ENCODE measurements at regions not wholly inside any gene's neighbourhood (a gene's known extent, or its start where the extent isn't known, plus 50 kb on each side); places are given as distances from the start of the nearest gene placed in this dataset.

DNA sequence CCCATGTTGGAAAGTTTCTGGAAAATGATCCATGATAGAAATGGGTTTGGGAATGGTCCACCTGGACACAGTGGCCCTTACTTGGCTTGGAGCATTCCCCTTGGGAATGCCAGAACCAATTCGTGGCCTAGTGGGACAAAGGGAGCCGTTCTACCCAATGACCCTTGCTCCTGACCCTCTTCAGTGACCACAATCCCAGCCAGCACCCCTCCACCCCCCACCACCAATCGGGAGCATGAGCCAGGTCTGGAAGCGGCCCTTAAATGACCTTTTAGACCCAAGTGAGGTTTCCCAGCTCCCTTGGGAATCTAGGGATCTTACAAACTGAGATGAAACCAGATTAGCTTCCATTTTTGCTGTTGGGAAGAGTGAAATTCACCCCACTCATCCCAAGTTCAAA lies 51.3 kb upstream of the CDON start:
- Histone ChIP-seq H3K4me3 (replicated peaks in 1 of 4; ENCODE audit: control extremely low read depth in 1 of 4, insufficient read depth in 1 of 4, low read depth in 3 of 4, low read length in 4 of 4) (no peak overlapping the region), H4K20me1 (ENCODE audit: control insufficient read depth, extremely low read depth, insufficient read depth, low read length) (no peaks in the 10 kb centered on the region), H3K27ac (ENCODE audit: insufficient read depth, low read length) (peak overlapping the region; percentile 78), H3K79me2 (ENCODE audit: control insufficient read depth, insufficient read depth, low read length) (no peaks in the 10 kb centered on the region), H3K27me3 (ENCODE audit: control insufficient read depth, insufficient read depth, low read length) (no peaks in the 10 kb centered on the region), H3K36me3 (ENCODE audit: control insufficient read depth, insufficient read depth, low read length) (no peaks in the 10 kb centered on the region), H2AFZ (ENCODE audit: low read length) (no peak overlapping the region), H3K9ac (ENCODE audit: insufficient read depth, low read length) (peak overlapping the region; percentile 41), H3K9me3 (ENCODE audit: control insufficient read depth, insufficient read depth, low read depth, low read length) (no peaks in the 10 kb centered on the region), H3K4me1 (ENCODE audit: control insufficient read depth, extremely low read depth, insufficient read depth, low read length) (peaks cover 31% of the 10 kb centered on the region), H3K4me2 (ENCODE audit: extremely low read depth, insufficient read depth, low read length) (peak overlapping the region; percentile 17)
- DNase-seq (ENCODE audit: low read depth in 2 of 2) = no peak
- TF ChIP-seq EZH2 (IDR thresholded peaks at IDR 0.05; ENCODE audit: low read length, missing control alignments) (no peak), CTCF (conservative IDR thresholded peaks at IDR 0.05 in 1 of 2, IDR thresholded peaks at IDR 0.05 in 1 of 2; ENCODE audit: low read depth in 1 of 2, low read length in 2 of 2) (no peak)

DNA sequence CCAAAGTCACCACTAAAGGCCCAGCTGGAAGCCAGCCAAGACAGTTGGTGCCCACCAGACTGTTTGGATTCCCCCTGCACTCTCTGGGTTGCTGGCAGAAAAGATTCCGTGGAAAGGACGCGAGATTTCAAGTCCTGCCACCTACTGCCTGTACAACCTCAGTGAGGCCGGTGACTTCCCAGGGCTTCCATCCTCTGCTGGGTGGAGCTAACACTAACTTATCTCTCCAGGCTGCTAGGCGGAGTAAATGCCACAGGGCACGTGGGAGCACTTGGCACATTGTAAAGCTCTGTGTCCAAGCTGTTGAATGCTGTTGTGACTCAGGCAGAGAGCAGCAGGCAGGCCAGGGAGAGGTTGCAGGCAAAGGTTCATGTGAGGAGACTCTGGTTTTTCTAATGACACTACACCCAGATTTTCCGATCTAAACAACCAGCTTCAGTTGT lies 50.9 kb upstream of the CDON start:
- Histone ChIP-seq H3K79me2 (ENCODE audit: control insufficient read depth, insufficient read depth, low read length) (no peaks in the 10 kb centered on the region), H3K4me1 (ENCODE audit: control insufficient read depth, extremely low read depth, insufficient read depth, low read length) (peaks cover 31% of the 10 kb centered on the region), H3K4me3 (replicated peaks in 1 of 4; ENCODE audit: control extremely low read depth in 1 of 4, insufficient read depth in 1 of 4, low read depth in 3 of 4, low read length in 4 of 4) (no peak overlapping the region), H4K20me1 (ENCODE audit: control insufficient read depth, extremely low read depth, insufficient read depth, low read length) (no peaks in the 10 kb centered on the region), H3K9ac (ENCODE audit: insufficient read depth, low read length) (no peak overlapping the region), H3K27me3 (ENCODE audit: control insufficient read depth, insufficient read depth, low read length) (no peaks in the 10 kb centered on the region), H3K4me2 (ENCODE audit: extremely low read depth, insufficient read depth, low read length) (peak overlapping the region; percentile 17), H2AFZ (ENCODE audit: low read length) (no peak overlapping the region), H3K27ac (ENCODE audit: insufficient read depth, low read length) (peak overlapping the region; percentile 78), H3K36me3 (ENCODE audit: control insufficient read depth, insufficient read depth, low read length) (no peaks in the 10 kb centered on the region), H3K9me3 (ENCODE audit: control insufficient read depth, insufficient read depth, low read depth, low read length) (no peaks in the 10 kb centered on the region)
- DNase-seq (ENCODE audit: low read depth in 2 of 2) = peak; percentile 97 to 99
- TF ChIP-seq CTCF (conservative IDR thresholded peaks at IDR 0.05 in 1 of 2, IDR thresholded peaks at IDR 0.05 in 1 of 2; ENCODE audit: low read depth in 1 of 2, low read length in 2 of 2) (no peak), EZH2 (IDR thresholded peaks at IDR 0.05; ENCODE audit: low read length, missing control alignments) (no peak)

DNA sequence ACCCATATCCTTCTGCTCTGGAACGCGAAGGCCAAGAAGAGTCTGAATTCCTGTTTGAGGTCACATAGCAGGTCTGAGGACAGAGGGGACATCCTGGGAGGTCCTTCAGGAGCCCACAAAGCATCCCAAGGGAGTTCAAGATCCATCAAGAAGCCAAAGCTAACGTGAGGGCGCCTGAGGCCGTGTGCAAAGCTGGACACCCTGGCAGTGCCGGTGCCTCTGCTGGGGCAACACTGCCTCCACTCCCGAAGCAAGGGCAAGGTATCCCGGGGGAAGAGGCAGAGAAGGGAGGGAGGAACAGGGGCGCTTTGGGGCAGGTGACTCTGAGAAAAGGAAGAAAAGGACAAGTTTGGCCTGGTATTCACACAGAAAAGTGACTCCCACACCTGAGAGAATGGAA lies 50.3 kb upstream of the CDON start:
- no peaks in the 10 kb centered on the region for H3K36me3 ChIP-seq (ENCODE audit: control insufficient read depth, insufficient read depth, low read length)
- H4K20me1 ChIP-seq (ENCODE audit: control insufficient read depth, extremely low read depth, insufficient read depth, low read length) = no peaks in the 10 kb centered on the region
- H3K9me3 ChIP-seq (ENCODE audit: control insufficient read depth, insufficient read depth, low read depth, low read length) = no peaks in the 10 kb centered on the region
- peaks cover 31% of the 10 kb centered on the region for H3K4me1 ChIP-seq (ENCODE audit: control insufficient read depth, extremely low read depth, insufficient read depth, low read length)
- H3K27me3 ChIP-seq (ENCODE audit: control insufficient read depth, insufficient read depth, low read length) = no peaks in the 10 kb centered on the region
- TF ChIP-seq CTCF (conservative IDR thresholded peaks at IDR 0.05 in 1 of 2, IDR thresholded peaks at IDR 0.05 in 1 of 2; ENCODE audit: low read depth in 1 of 2, low read length in 2 of 2) = no peak
- no peak for TF ChIP-seq EZH2 (IDR thresholded peaks at IDR 0.05; ENCODE audit: low read length, missing control alignments)
- H2AFZ ChIP-seq (ENCODE audit: low read length) = no peak overlapping the region
- H3K27ac ChIP-seq (ENCODE audit: insufficient read depth, low read length) = peak overlapping the region; percentile 10
- no peak overlapping the region for H3K4me2 ChIP-seq (ENCODE audit: extremely low read depth, insufficient read depth, low read length)
- no peak overlapping the region for H3K4me3 ChIP-seq (replicated peaks in 1 of 4; ENCODE audit: control extremely low read depth in 1 of 4, insufficient read depth in 1 of 4, low read depth in 3 of 4, low read length in 4 of 4)
- DNase-seq (ENCODE audit: low read depth in 2 of 2) = no peak
- H3K79me2 ChIP-seq (ENCODE audit: control insufficient read depth, insufficient read depth, low read length) = no peaks in the 10 kb centered on the region
- H3K9ac ChIP-seq (ENCODE audit: insufficient read depth, low read length) = no peak overlapping the region

Measured in fibroblast of lung (primary cell).